Neural cell (in vitro differentiated cells): ENCODE measurements at regions not wholly inside any gene's neighbourhood (a gene's known extent, or its start where the extent isn't known, plus 50 kb on each side); places are given as distances from the start of the nearest gene placed in this dataset.

Experiments
- H2AFZ ChIP-seq: fragments of 200-600, 300-800 bp; sonication (generic), shearing (Covaris generic); 2 replicates; pipeline ENCODE4 v1.6.0; 2014; ENCODE audit warnings: low read depth, mild to moderate bottlenecking, antibody characterized with exemption, low read length, moderate library complexity
- H3F3A ChIP-seq: fragments of 200-600 bp; shearing (Covaris generic); 2 replicates; pipeline ENCODE4 v1.6.1; 2016; ENCODE audit warnings: mild to moderate bottlenecking, moderate library complexity, mixed read lengths, antibody characterized with exemption, low read length; ENCODE audit not compliant: insufficient read depth, poor library complexity, severe bottlenecking
- H3K27ac ChIP-seq: fragments of 200-600, 300-800 bp; sonication (generic), shearing (Covaris generic); 2 replicates; pipeline ENCODE4 v1.5.1; 2014; ENCODE audit warnings: mild to moderate bottlenecking, low read length, moderate library complexity
- H3K27me3 ChIP-seq: fragments of 300-800, 200-600 bp; sonication (generic), shearing (Covaris generic); 2 replicates; pipeline ENCODE4 v1.6.0; 2014; ENCODE audit warnings: mild to moderate bottlenecking, low read depth, low read length, moderate library complexity; ENCODE audit not compliant: insufficient read depth
- H3K36me3 ChIP-seq: fragments of 300-800, 200-600 bp; sonication (generic), shearing (Covaris generic); 2 replicates; pipeline ENCODE4 v1.5.1; 2014; ENCODE audit warnings: mild to moderate bottlenecking, antibody characterized with exemption, low read length, moderate library complexity; ENCODE audit not compliant: insufficient read depth
- H3K4me2 ChIP-seq: fragments of 300-800, 200-600 bp; sonication (generic), shearing (Covaris generic); 2 replicates; pipeline ENCODE4 v1.6.0; 2014; ENCODE audit warnings: mild to moderate bottlenecking, low read length
- H3K4me3 ChIP-seq: fragments of 300-800, 200-600 bp; sonication (generic), shearing (Covaris generic); 2 replicates; pipeline ENCODE4 v1.5.1; 2014; ENCODE audit warnings: mild to moderate bottlenecking, low read length, moderate library complexity
- H3K79me2 ChIP-seq: fragments of 200-600 bp; shearing (Covaris generic); replicated peaks from 2 replicates; pipeline ENCODE4 v1.6.0; 2014; ENCODE audit warnings: mild to moderate bottlenecking, low read length, moderate library complexity; ENCODE audit not compliant: insufficient read depth
- H3K9ac ChIP-seq: fragments of 300-800, 200-600 bp; sonication (generic), shearing (Covaris generic); 2 replicates; pipeline ENCODE4 v1.6.1; 2016; ENCODE audit warnings: mild to moderate bottlenecking, low read length, mixed read lengths
- H3K9me2 ChIP-seq: fragments of 200-600 bp; shearing (Covaris generic); 2 replicates; pipeline ENCODE4 v1.6.1; 2016; ENCODE audit warnings: mild to moderate bottlenecking, low read length, mixed read lengths; ENCODE audit not compliant: insufficient read depth
- H3K9me3 ChIP-seq: fragments of 200-600, 300-800 bp; sonication (generic), shearing (Covaris generic); 2 replicates; pipeline ENCODE4 v1.6.1; 2016; ENCODE audit warnings: mild to moderate bottlenecking, mixed run types, low read length, moderate library complexity, mixed read lengths
- H4K20me1 ChIP-seq: fragments of 200-600 bp; shearing (Covaris generic); 2 replicates; pipeline ENCODE4 v1.6.1; 2016; ENCODE audit warnings: mild to moderate bottlenecking, mixed run types; ENCODE audit not compliant: insufficient read depth
- CTCF ChIP-seq: fragments of 450-650 bp; IDR thresholded peaks from 2 replicates; pipeline ENCODE4 v1.5.1; 2014; ENCODE audit warnings: antibody characterized with exemption, mild to moderate bottlenecking, moderate library complexity; ENCODE audit not compliant: poor library complexity, severe bottlenecking
- EP300 ChIP-seq: fragments of 450-650 bp; conservative IDR thresholded peaks from 2 replicates; pipeline ENCODE4 v1.6.1; 2014; ENCODE audit warnings: antibody characterized with exemption, mild to moderate bottlenecking, moderate library complexity; ENCODE audit not compliant: poor library complexity, severe bottlenecking
- EZH2 ChIP-seq: fragments of 200-600, 300-800 bp; shearing (Covaris generic), sonication (generic); IDR thresholded peaks from 2 replicates; pipeline ENCODE4 v1.6.1; 2014; ENCODE audit warnings: antibody characterized with exemption, low read length, borderline replicate concordance, mild to moderate bottlenecking; ENCODE audit not compliant: insufficient read depth, poor library complexity, severe bottlenecking
- MXI1 ChIP-seq: fragments of 450-650 bp; conservative IDR thresholded peaks from 2 replicates; pipeline ENCODE4 v1.6.1; 2014; ENCODE audit warnings: antibody characterized with exemption, mild to moderate bottlenecking; ENCODE audit not compliant: poor library complexity, severe bottlenecking
- POLR2AphosphoS5 ChIP-seq: IDR thresholded peaks from 2 replicates; pipeline ENCODE4 v1.6.1; 2012
- RAD21 ChIP-seq: fragments of 450-650 bp; conservative IDR thresholded peaks from 2 replicates; pipeline ENCODE4 v1.6.1; 2014; ENCODE audit warnings: antibody characterized with exemption, mild to moderate bottlenecking, moderate library complexity
- REST ChIP-seq: IDR thresholded peaks from 2 replicates; pipeline ENCODE4 v1.6.1; 2012; ENCODE audit warnings: borderline replicate concordance
- SMC3 ChIP-seq: fragments of 450-650 bp; conservative IDR thresholded peaks from 2 replicates; pipeline ENCODE4 v1.6.1; 2014; ENCODE audit warnings: antibody characterized with exemption, mild to moderate bottlenecking, moderate library complexity; ENCODE audit not compliant: poor library complexity
- TAF1 ChIP-seq: IDR thresholded peaks from 2 replicates; pipeline ENCODE4 v1.6.1; 2012; ENCODE audit warnings: low read depth

GRCh38 chr9:119701651-119702050 is 332.4 kb upstream of the BRINP1 start (continued):
- TF ChIP-seq CTCF (no peak), TAF1 (no peak)

- H3K9ac ChIP-seq = no peak overlapping the region
- H3K27ac ChIP-seq = no peak overlapping the region
- H3K27me3 ChIP-seq = no peaks in the 10 kb centered on the region
- no peaks in the 10 kb centered on the region for H3K36me3 ChIP-seq
- H3K4me2 ChIP-seq = no peak overlapping the region
- H3K9me2 ChIP-seq = no peaks in the 10 kb centered on the region
- H3K4me3 ChIP-seq = no peak overlapping the region
- no peak overlapping the region for H2AFZ ChIP-seq
- H4K20me1 ChIP-seq = no peaks in the 10 kb centered on the region
- H3K9me3 ChIP-seq = no peaks in the 10 kb centered on the region
- H3K79me2 ChIP-seq = no peaks in the 10 kb centered on the region
- no peak for TF ChIP-seq EP300
- no peak for TF ChIP-seq CTCF
- TF ChIP-seq EZH2 = no peak
- no peak for TF ChIP-seq TAF1
- no peak for TF ChIP-seq POLR2AphosphoS5
- no peak for TF ChIP-seq RAD21
- TF ChIP-seq MXI1 = no peak
- TF ChIP-seq SMC3 = no peak
- TF ChIP-seq REST = no peak
- H3F3A ChIP-seq = no peaks in the 10 kb centered on the region
Measured at GRCh38 chr9:119698535-119698934, 329.3 kb upstream of the BRINP1 start.

GRCh38 chr9:119697996-119698395 is 328.8 kb upstream of the BRINP1 start:
- Histone ChIP-seq H2AFZ (no peak overlapping the region), H3K36me3 (no peaks in the 10 kb centered on the region), H4K20me1 (no peaks in the 10 kb centered on the region), H3F3A (no peaks in the 10 kb centered on the region), H3K9me2 (no peaks in the 10 kb centered on the region), H3K27me3 (no peaks in the 10 kb centered on the region), H3K4me3 (no peak overlapping the region), H3K79me2 (no peaks in the 10 kb centered on the region), H3K9me3 (no peaks in the 10 kb centered on the region), H3K4me2 (no peak overlapping the region), H3K9ac (no peak overlapping the region), H3K27ac (no peak overlapping the region)
- TF ChIP-seq EP300 = no peak
- TF ChIP-seq EZH2 = no peak
- no peak for TF ChIP-seq RAD21
- TF ChIP-seq TAF1 = no peak
- no peak for TF ChIP-seq MXI1
